Retinal pigment epithelial cell (primary cell): ENCODE measurements at regions not wholly inside any gene's neighbourhood (a gene's known extent, or its start where the extent isn't known, plus 50 kb on each side); places are given as distances from the start of the nearest gene placed in this dataset.

Experiments
- DNase-seq: peaks from one replicate; pipeline ENCODE4 v3.0.0-alpha.2; 2010; ENCODE audit warnings: low read depth
- H3K4me3 ChIP-seq: 2 replicates; pipeline ENCODE4 v1.5.1; 2011; ENCODE audit warnings: mild to moderate bottlenecking, low read length, control low read depth, moderate library complexity
- TF ChIP-seq, protein P1 (sequence below): conservative IDR thresholded peaks from 2 replicates; pipeline ENCODE4 v1.5.1; 2011; ENCODE audit warnings: low read depth, low read length, control low read depth, inconsistent platforms

DNA sequence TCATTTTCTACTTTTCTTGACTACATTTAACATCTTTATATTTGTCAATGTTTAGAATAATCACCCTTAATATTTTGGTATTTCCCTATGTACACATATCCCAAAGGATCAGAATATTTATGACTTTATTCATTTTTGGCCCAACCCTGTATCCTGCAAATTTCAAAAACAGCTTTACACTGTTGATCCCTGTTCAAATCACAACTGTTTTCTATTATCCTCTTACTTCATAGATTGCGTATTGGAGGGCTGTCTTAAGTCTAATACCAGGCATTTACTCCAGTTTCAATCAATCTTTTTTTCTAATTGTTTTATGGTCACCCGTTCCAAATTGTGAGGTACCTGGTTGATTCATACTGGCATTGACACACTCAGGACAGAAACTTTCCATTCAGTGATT is 107.9 kb downstream of the RPL22L1 start:
- no peak for DNase-seq
- no peak overlapping the region for H3K4me3 ChIP-seq
- TF ChIP-seq, protein P1, sequence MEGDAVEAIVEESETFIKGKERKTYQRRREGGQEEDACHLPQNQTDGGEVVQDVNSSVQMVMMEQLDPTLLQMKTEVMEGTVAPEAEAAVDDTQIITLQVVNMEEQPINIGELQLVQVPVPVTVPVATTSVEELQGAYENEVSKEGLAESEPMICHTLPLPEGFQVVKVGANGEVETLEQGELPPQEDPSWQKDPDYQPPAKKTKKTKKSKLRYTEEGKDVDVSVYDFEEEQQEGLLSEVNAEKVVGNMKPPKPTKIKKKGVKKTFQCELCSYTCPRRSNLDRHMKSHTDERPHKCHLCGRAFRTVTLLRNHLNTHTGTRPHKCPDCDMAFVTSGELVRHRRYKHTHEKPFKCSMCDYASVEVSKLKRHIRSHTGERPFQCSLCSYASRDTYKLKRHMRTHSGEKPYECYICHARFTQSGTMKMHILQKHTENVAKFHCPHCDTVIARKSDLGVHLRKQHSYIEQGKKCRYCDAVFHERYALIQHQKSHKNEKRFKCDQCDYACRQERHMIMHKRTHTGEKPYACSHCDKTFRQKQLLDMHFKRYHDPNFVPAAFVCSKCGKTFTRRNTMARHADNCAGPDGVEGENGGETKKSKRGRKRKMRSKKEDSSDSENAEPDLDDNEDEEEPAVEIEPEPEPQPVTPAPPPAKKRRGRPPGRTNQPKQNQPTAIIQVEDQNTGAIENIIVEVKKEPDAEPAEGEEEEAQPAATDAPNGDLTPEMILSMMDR = no peak

DNA sequence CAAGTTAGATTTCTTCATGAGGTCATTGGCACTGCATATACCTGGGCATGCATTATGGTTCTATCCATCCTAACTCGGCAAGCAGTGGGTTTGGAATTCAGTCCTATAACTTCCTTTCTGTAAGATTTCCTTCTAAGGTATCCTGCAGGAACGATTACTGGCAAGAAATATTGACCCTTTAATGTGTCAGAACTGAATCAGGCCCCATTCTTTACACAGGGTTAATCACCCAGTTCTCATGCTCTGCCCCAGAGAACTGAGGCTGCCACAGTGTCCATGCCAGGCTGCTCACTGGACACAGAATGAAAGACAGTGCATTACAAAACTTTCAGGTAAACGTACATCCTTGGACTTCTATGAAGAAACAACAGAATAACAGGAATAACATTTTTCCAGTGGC is 108.9 kb downstream of the RPL22L1 start:
- DNase-seq = no peak
- no peak overlapping the region for H3K4me3 ChIP-seq
- TF ChIP-seq, protein P1 = no peak

- no peak for DNase-seq
- no peak overlapping the region for H3K4me3 ChIP-seq
- TF ChIP-seq, protein P1 = no peak
These were observed 109.8 kb downstream of the RPL22L1 start for GRCh38 chr3:170760174-170760526.

- DNase-seq = no peak
- H3K4me3 ChIP-seq = no peak overlapping the region
- TF ChIP-seq, protein P1 = no peak
These were observed 110.4 kb downstream of the RPL22L1 start for GRCh38 chr3:170759511-170760173.

DNA sequence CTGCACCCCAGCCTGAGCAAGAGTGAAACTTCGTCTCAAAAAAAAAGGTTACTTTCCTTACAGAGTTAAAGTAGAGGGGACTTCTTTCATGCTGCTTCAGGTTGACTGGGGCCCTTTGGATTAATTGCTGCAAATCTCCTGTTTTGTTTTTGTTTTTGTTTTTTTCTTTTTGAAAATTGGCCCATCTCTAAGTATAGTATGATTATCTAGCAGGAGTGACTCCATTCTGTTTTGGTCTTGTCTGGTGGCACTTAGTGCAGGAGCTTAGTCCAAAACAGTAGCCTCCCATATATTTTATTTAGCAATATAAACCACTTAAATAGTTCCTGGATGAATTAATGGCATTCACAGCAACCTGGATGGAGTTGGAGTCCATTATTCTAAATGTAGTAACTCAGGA is 113.0 kb downstream of the RPL22L1 start:
- TF ChIP-seq, protein P1 = no peak
- DNase-seq = no peak
- H3K4me3 ChIP-seq = no peak overlapping the region

GRCh38 chr3:170754311-170754693 is 115.7 kb downstream of the RPL22L1 start:
- no peak for DNase-seq
- TF ChIP-seq, protein P1 = no peak
- no peak overlapping the region for H3K4me3 ChIP-seq

DNA sequence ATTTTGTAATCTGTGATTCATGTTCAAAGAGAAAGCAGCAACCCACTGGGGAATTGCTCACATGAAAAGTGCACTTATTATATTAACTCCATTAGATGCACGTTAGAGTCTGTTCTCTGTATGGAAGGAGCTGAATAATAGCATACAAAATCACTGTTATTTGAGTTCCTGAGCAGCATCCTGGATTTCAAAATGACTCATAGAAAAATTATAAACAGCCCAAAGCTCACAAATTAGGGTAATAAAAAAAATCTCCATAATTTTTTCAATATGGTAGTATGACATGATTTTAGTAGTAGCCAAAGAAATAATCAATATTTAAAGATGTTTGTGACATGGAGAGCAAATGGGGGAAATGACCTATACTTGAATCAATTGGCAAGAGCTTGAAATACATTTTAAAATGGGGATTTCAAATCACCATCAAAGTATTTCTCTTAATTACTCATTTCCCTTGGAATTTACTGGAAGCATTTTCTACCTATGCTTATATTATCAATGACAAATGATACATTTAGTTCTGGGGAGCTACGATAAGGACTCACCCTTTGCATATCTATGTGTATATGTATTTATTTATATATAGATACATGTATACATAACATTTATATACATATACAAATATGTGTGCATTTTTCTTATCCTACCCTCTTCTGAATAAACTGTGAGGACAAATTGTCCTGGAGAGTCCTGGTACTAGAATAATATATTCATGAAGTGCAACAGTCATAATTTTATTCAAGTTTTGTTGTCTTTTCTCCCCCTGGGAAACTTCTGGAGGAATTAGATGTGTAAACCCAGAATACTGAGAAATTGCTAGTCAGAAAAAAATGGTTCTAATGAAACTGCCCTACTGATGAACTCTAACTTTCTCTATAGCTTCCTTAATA is 116.3 kb downstream of the RPL22L1 start:
- TF ChIP-seq, protein P1 = no peak
- DNase-seq = no peak
- no peak overlapping the region for H3K4me3 ChIP-seq
